ENCODE measurements at regions not wholly inside any gene's neighbourhood (a gene's known extent, or its start where the extent isn't known, plus 50 kb on each side); places are given as distances from the start of the nearest gene placed in this dataset.

DNA sequence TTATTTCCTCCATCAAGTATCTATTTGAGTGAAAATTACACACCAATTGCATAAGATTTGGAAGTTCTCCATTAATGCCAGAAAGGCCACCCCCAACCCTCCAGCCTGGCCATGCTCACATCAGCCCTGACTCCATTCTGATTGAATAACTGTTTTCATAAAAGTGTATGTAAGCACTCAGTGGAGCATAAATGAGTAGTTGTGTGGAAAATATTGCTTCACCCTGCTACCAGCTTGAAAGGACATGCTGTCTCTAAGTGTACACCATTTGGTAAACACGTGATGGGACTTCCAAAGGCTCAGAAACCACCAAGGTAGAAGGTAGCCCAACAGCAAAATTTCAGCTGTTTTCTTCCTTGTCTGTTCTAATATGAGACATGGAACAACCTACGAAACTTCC is 393.8 kb downstream of the ZNF385D start:
- DNase-seq (ENCODE audit: low read depth) = no peak

DNA sequence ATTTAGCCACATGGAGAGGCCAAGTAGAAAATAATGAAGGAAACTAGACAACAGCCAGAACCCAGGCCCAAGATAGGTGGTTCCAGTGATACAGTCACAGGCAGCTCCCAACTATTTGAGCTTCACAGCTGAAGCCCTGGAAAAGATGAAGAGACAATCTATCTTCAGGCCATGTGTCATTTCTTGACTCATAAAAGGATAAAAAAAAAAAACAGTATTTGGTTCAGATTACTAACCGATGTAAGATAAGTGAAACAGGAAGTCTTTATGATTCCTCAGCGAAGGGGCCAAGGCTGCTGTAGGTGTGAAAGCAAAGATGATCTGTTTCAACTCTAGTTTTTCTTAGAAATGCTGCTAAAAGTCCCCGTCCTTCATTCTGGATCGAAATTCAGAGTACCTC is 394.6 kb downstream of the ZNF385D start:
- peak; percentile 28 for DNase-seq (ENCODE audit: low read depth)

DNA sequence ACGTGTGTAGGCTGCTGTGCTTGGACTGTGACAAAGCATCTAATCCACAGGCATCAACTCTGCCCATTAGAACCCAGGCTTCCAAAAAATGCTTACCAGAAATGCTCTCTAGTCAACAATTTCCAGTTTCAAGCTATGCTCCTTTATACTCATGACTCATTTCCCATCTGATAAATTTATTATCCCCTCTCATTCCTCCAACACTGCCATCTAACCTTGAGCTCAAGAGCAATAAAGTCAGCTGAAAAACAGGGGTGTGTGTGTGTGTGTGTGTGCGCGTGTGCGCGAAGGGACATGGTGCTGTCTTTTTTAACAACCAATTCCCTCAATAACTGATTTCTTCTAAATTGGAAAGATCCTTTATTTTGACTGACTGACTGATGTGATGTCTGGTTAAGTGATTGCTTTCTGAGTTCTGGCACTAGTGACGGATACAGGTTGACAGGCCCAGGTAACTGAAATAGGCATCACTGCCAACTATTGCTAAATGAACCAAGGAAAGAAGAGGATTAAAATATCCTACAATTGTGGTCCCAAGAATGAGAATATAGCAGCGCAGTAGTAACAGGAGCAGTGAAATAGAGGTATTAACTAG is 405.5 kb downstream of the ZNF385D start:
- DNase-seq (ENCODE audit: low read depth) = no peak

- no peak for DNase-seq (ENCODE audit: low read depth)
These were observed 419.2 kb downstream of the ZNF385D start for GRCh38 chr3:21331857-21332256.

GRCh38 chr3:21331321-21331720 is 419.7 kb downstream of the ZNF385D start:
- DNase-seq (ENCODE audit: low read depth) = no peak

- no peak for DNase-seq (ENCODE audit: low read depth)
These were observed 420.7 kb downstream of the ZNF385D start for GRCh38 chr3:21330293-21330692.

DNA sequence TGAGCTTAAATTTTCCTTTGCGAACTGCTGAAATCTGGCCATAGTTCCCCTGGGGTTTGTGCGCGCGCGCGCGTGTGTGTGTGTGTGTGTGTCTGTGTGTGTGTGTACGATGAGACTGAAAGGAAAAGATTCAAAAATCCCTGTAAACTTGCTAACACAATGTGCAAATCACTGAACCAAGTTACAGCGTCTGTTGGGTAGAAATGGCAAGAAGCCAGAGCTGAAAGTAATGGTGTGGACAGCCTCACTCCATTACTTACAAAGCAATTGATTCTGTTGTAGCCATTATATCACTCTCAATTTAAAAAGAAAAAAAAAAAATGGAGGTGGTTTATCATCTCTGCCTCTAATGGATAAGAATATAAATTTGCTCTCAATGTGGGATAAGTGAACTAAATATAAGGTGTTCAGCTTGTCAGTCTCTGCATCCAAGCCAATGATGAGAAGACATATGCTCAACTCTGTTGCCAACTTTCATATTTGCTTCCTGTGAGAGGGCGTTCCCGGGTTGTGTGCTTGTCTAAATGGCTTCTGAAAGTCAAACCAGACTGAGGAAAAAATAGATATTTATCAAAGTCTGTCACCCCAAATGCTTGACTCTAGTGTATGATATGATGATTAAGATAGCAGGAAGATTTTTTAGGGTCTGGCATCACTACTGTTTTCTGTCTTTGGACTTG is 422.2 kb downstream of the ZNF385D start:
- no peak for DNase-seq (ENCODE audit: low read depth)

- DNase-seq (ENCODE audit: low read depth) = no peak
These were observed 424.1 kb downstream of the ZNF385D start for GRCh38 chr3:21326704-21327475.

GRCh38 chr3:21314688-21315087 is 436.3 kb downstream of the ZNF385D start:
- no peak for DNase-seq (ENCODE audit: low read depth)

DNA sequence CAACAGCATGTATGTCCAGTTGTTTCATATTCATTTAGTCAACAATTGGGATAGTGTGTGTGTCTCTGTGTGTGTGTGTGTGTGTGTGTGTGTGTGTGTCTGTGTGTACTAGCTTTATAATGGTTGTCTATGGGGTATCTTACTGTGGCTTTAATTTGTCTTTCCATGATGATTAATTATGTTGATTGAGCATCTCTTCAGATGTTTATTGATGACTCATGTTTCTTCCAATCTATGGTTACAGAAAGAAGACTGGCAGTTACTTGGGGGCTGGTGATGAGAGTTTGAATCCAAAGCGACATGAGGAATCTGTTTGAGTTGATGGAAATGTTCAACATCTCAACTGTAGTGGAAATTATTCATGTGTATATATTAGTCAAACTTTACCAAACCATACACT is 440.1 kb downstream of the ZNF385D start:
- no peak for DNase-seq (ENCODE audit: low read depth)

DNA sequence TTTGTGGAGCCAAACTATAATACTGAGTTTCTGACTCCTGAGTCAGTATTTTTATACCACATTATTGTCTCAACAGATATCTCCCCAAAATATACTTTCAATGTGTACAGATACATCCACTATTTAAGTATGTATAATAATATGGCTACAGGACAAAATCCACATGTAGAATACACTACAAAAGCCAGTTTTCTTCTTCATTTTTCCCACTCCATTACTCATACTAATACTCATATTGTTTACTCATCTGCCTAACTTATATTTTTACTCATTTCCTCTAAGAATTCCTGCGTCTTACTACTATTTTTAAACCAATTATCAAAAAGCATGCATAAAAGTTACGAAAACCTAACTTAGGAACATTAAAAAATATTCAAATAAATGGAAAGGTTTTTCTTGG is 440.8 kb downstream of the ZNF385D start:
- no peak for DNase-seq (ENCODE audit: low read depth)

DNA sequence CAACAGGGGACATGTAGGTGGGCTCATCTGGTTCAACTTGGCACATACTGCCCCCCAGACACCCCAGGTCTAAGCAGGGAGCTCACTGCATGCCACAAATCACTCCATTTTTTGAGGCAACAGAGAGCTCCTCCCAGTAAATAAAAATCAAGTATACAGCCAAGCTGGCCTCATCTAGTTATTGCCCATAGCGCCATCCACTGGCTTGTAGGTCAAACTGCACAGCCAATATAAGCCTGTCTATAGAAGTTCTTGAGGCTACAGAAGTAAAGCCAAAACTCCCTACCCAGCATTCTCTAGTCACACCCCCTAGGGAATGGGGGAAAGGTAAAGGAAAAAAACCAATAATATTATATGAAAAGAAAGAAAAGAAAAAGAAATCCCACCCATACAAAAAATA is 453.7 kb downstream of the ZNF385D start:
- no peak for DNase-seq (ENCODE audit: low read depth)

DNA sequence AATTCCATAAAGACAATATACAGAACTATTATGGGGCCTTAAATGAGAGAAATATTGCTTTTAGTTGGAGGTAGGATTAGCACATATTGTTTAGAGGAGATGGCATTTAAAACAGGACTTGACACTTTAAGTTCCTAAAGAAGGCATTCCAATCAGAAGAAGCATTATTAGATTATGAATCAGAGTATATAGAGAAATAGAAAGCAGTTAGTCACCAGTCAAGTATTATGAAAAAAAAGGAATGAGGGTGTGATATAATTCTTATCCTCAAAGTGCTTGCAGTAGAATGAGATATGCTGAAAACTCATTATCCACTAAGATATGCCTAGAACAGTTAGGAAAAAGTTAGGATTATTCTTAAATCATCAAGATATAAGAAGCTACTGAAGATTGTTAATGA is 456.2 kb downstream of the ZNF385D start:
- DNase-seq (ENCODE audit: low read depth) = peak; percentile 15

DNA sequence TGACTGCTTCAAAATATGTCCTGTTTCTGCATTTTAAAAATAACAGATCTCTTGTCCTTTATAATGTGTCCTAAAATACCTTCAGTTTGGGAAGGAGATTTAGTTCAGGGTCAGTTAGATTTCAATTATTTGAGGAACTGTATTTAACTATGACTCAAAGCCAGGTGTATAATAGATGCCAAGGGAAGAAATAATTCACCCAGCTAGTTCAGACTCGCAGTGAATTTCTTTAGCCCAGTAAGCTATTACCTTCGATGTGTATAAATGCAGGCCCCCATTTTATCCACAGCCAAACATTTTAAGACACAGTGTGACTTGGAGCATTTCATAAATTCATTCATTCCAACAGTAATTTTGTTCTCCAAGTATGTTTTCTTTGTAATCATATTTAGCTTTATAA is 458.0 kb downstream of the ZNF385D start:
- DNase-seq (ENCODE audit: low read depth) = no peak

DNA sequence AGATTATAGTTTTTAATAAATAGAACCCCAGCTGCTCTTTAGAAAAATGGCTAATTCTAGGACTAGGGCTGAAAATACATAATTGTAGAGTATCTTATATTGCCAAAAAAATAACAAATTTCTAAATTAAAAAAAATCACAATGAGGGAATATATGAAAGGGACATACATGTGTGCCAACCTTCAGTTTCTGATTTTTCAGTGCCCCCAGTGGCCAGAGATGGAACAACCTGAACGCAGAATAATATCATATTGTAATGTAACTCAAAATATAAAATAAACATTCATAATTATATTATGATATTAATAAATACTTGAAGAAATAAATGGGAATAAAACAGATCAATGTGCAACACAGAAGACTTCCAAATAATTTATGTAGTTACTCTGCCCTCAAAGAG is 460.5 kb downstream of the ZNF385D start:
- no peak for DNase-seq (ENCODE audit: low read depth)

- DNase-seq (ENCODE audit: low read depth) = peak; percentile 15
These were observed 476.9 kb downstream of the ZNF385D start for GRCh38 chr3:21274079-21274571.

DNA sequence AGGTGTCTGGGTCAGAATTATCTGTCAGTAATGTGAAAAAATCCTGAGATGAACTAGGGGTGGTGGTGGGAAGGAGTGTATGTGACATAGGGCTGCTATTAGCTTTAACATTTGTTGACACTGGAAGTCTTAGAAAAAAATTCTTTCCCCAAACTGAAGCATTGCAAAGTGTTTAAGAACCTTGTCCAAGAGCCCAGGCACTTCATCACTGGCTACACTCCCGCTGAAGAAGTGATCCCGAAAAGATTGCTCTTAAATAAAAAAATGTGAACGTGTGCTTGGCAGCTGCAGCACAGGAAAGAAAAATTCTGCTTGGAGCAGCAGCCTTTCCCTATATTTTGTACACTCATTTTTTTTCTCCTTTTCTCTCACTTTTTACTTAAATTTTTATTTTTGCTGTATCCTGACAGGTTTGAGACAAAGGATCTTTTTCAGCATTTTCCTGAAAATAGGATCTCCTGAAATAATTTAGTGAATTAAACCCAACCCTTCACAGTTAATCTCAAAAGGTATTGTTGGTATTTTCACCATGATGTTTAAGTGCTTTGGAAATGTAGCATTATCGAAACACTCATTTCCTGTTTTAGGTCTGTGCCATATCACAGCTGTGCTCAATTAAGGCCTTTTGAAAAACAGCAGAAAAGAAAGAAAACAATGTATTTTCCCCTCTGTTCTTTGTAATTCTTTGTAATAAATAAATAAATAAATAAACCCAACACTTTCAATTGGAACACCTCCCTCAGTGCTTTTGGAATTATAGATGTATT is 477.6 kb downstream of the ZNF385D start:
- DNase-seq (ENCODE audit: low read depth) = peak; percentile 25

- no peak for DNase-seq (ENCODE audit: low read depth)
These were observed 479.4 kb downstream of the ZNF385D start for GRCh38 chr3:21271606-21272016.

- DNase-seq (ENCODE audit: low read depth) = no peak
These were observed 481.1 kb downstream of the ZNF385D start for GRCh38 chr3:21269882-21270281.

DNA sequence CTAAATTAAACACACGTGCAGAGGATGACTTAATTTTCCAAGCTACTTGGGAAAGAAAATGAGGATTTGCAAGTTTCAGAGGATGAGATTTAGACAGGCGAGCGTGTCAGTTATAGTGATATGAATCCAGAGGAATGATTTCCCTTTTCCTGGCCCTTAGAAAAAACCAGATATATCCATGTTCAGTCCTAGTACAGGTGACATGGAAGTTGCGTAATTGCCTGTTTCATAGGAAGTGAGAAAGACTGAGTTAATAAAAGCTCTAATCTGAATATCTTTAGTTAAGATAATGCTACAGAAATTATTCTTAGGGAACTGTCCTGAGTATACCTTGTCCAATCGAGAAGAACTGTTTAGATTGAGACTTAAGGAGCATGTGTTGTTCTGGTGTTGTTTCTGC is 490.5 kb downstream of the ZNF385D start:
- DNase-seq (ENCODE audit: low read depth) = no peak

DNA sequence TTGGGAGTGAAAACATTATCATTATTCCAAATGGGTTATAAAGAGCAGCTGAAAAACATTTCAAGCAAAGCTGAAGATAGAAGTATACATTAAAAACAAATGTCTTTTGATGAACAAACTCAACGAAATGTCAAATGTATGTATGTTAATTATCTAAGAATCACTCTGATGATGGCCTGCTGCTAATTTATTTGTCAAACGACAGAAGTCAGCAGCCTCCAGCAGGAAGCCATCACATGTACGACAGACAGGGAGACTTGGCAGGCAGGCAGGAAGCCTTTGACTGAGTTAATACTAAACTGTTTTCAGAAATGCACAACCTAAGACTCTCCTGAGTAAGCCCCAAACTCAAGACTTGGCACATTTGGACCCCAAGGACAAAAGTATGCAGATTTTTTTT is 491.1 kb downstream of the ZNF385D start:
- no peak for DNase-seq (ENCODE audit: low read depth)

- DNase-seq (ENCODE audit: low read depth) = no peak
These were observed 494.1 kb downstream of the ZNF385D start for GRCh38 chr3:21256932-21257331.
